SIG-M5 treated with dmso at 0.1 percent for 504 hours (cell line): ENCODE measurements at regions not wholly inside any gene's neighbourhood (a gene's known extent, or its start where the extent isn't known, plus 50 kb on each side); places are given as distances from the start of the nearest gene placed in this dataset.
"Not testable (repeated sequence)": the region's sequence is repeated elsewhere in the genome, so short reads cannot be mapped to it uniquely, and the experiment has no call there.

ENCODE experiments used
- DNase-seq: peaks from one replicate; lab custom pipeline; 2025; ENCODE audit not compliant: unreplicated experiment; lab: John Stamatoyannopoulos, UW

GRCh38 chr14:84496677-84497076 is 1033.3 kb upstream of the FLRT2 start:
- DNase-seq, result no peak

DNA sequence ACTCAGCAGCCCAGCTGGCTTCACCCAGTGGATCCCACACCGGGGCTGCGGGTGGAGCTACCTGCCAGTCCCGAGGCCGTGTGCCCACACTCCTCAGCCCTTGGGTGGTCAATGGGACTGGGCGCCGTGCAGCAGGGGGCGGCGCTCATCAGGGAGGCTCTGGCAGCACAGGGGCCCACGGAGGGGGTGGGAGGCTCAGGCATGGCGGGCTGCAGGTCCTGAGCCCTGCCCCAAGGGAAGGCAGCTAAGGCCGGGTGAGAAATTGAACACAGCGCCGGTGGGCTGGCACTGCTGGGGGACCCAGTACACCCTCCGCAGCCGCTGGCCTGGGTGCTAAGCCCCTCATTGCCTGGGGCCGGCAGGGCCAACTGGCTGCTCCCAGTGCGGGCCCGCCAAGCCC is 1017.1 kb upstream of the FLRT2 start:
- not testable (repeated sequence) for DNase-seq

DNA sequence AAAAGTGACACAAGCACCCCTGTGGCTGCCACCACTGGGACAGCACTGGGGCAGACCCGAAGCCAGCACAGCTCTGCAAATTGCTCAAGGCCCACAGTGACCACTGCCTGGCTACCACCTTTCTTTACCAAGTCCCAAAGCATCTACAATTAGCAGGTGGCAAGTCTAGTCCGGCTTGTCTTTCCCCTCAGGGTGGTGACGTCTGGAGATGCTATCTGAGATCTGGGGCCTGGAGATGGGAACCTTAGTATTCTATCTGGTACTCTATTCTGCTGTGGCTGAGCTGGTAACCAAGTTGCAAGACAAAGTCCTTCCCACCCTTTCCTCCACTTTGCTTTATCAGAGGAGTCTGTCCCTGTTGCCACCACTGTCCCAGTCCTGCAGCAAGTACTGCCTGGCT is 1010.1 kb upstream of the FLRT2 start:
- DNase-seq, result no peak

GRCh38 chr14:84520711-84521338 is 1009.1 kb upstream of the FLRT2 start:
- no peak for DNase-seq

DNA sequence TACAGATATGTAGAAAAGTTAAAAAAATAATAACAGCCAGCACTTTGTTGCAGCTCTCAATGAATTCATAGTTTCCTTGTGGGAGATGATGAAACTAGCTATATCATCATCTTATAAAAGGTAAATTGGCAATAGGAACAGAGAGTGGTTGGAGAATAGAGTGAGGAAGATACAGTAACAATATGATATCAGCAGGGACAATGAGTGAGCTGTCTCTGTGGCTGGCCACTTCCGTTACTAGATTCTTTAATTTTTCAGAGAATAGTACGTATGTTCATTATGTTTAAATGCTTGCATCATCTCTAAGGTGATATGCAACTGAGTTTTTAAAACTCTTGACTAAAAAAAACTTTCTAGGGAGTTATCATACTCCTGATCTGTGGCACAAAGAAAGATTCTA is 1006.2 kb upstream of the FLRT2 start:
- no peak for DNase-seq

DNA sequence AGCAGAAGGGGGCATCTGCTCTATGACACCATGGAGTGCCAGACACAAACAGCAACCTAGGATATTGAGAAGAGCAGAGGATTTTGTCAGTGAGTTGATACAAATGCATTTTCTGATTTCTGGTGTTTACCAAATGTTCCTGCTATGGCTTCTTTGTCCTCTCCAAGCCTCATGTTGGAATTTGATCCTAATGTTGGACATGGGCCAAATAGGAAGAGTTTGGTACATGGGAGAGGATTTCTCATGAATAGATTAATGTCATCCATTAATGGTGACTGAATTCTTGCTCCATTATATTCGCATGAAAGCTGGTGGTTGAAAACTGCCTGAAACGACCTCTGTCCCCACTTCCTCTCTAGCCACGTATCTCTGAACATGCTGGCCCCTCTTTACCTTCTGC is 1002.2 kb upstream of the FLRT2 start:
- no peak for DNase-seq

GRCh38 chr14:84532016-84532415 is 997.9 kb upstream of the FLRT2 start:
- DNase-seq, result no peak

DNA sequence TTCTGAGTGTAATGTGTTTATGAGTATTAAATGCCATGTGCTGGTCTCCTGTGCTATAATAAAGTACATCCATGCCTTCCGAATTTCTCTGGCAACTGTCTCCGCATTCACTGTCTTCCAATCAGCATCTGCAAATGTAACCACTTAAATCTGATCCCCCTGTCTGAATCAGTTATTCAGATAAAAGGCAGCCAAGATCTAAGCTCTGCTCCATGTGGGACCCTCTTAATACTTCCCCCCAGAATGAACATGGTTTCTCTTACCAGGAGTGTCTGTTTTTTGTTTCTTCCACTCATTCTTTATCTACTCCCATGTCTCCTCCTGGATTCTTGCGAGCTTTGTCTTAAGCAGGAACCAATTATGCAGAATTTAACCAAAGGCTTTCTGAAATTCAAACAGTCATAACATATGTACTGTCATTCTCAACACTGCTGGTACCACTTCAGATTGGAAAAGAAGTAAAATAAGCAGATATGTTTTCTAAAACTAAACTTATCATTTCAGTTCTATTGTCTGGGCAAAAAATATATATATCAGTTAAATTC is 996.7 kb upstream of the FLRT2 start:
- no peak for DNase-seq

GRCh38 chr14:84533791-84534190 is 996.2 kb upstream of the FLRT2 start:
- DNase-seq, result no peak

GRCh38 chr14:84535484-84535883 is 994.5 kb upstream of the FLRT2 start:
- no peak for DNase-seq

DNA sequence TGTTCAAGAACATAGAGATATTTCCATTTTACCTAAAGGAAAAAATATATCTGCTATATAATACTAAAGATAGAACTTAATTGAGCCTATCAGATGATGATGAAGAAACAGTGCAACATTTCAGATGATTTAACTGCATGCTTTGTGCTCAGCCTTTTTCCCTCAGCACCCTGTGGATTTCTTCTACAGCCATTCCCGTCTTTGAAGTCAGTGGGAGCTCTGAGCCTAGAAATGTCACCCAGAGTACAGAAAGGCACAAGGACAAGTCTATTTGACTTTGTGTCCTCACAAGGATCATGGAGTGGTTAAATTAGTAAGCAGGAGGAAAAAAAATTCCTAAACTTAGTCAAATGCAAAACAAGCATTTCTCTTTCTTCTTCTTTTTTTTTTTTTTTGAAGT is 994.0 kb upstream of the FLRT2 start:
- no peak for DNase-seq

GRCh38 chr14:84541018-84541417 is 988.9 kb upstream of the FLRT2 start:
- DNase-seq, result no peak

- DNase-seq, result no peak
These were observed 986.1 kb upstream of the FLRT2 start for GRCh38 chr14:84543859-84544258.

DNA sequence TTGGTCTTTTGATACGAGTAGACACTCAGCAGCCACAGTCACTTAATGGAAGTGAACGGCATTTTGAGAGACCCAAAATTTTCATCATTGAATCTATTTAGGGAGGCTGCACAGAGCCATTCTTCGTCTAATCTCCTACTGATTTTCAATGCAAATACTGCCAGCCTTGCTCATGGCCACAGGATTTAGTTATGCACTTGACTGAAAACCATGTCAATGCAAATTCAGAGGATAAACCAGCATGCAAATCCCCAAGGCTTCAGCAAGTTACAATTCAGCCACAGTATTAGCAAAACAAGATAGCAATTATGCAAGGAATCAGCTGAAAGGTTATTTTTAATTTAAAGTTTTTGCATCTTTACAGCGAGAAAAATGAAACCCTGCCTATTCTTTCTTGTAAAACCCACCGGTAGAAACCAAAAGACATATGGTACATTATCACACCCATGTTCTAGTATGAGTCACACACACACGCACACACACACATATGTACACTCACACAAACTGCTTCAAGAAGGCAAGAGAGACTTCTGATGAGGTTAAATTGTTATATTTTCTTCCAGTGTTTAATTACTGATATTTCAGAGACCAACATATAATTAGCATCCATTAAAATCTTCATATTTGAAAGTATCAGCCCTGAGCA is 985.3 kb upstream of the FLRT2 start:
- no peak for DNase-seq

- DNase-seq, result no peak
These were observed 983.7 kb upstream of the FLRT2 start for GRCh38 chr14:84546236-84546635.

DNA sequence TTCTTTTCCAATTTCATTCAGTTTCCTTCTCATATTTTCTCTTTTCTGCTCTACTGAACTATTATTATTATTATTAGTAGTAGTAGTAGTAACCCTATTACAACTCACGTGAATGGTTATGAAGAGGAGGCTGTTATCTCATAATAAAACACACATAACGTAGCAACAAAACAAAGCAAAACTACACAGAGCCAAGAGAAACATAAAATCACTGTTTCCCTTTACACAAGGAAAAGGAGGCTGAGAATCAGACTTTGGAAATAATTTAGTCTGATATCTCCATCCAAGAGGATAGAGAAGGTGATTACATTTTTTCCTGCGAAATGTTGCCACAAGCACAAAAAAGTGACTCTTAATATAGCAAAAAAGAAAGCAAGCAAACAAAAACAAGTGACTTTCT is 975.8 kb upstream of the FLRT2 start:
- no peak for DNase-seq

DNA sequence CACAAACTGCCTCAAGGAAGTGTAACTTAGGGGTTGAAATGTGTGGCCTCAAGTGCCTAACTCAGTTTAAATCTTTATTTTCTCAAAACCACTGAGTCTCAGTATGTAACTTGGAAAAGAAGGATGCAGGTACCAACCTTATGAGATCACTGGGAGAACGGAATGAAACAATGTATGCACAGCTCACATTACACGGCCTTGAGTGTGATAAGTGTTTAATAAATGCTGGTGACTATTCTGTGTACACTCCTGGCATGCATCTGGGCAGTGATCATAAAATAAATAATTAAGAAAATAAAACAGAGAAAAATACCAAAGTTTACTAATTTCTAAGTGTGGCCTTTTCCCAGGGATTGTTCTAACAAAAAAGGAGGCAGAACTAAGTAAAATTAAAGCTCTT is 974.5 kb upstream of the FLRT2 start:
- DNase-seq, result no peak

GRCh38 chr14:84566109-84566508 is 963.8 kb upstream of the FLRT2 start:
- no peak for DNase-seq

DNA sequence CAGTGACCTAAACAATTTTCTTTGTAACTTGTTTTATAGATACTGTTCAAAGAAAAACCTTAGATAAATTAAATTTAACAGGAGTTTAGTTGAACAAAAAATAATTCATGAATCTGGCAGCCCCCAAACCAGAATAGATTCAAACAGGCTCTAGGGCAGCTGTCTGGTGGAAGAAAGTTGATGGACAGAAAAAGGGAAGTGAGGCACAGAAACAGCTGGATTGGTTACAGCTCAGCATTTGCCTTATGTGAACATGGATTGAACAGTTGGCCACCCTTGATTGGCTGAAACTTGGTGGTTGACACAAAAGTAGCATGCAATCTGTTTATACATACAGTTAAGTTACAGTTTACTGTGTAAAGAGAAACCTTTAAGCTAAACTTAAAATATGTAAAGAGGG is 954.3 kb upstream of the FLRT2 start:
- DNase-seq, result no peak

- DNase-seq, result no peak
These were observed 950.7 kb upstream of the FLRT2 start for GRCh38 chr14:84579292-84579691.

DNA sequence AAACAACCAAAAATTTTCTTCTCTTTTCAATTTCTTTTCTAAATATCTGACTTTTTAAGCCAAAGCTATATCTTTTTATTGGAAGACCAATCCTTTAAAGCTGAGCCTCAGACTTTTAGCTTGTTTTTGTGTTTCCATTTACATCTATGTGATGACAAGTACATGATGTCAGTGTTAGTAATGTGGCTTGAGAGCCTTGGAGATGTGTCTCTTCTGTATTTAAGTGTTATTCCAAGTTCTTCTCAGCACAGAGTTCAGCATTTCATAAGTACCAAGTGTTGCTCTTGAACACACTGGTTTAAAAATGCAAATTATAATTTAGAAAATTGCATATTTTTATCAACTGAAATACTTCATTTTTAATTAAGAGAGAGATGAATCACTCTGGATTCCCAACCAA is 948.9 kb upstream of the FLRT2 start:
- no peak for DNase-seq

DNA sequence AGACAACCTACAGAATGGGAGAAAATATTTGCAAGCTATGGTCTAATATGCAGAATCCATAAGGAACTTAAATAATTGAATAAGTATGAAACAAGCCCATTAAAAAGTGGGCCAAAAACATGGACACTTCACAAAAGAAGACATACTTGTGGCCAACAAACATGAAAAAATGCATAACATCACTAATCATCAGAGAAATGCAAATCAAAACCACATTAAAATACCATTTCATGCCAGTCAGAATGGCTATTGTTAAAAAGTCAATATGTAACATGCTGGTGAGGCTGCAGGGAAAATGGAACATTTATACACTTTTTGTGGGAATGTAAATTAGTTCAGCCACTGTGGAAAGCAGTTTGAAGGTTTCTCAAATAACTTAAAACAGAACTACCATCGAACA is 945.4 kb upstream of the FLRT2 start:
- no peak for DNase-seq
